ENCODE measurements at regions not wholly inside any gene's neighbourhood (a gene's known extent, or its start where the extent isn't known, plus 50 kb on each side); places are given as distances from the start of the nearest gene placed in this dataset.

DNA sequence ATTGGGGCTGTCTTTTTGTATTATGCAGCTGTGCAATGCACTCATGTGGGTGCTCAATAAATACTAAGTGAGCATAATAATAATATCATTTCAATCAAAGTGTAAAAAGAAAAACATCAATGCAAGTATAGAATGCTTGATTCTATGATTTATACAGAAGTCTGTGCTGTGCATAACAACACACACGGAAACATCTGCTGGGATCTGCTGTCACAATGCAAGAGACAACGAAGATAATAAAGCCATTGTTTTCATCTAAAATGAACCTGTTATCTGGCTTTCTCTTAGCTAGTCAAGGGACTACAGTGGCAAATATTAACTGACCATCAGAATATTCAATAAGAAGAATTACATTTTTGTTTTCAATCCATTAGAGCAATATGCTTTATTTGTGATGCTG lies 1156.9 kb upstream of the MAP3K7 start:
- Histone ChIP-seq H4K5ac (ENCODE audit: insufficient read length, low read depth, low read length) (no peak overlapping the region), H2BK12ac (ENCODE audit: low read depth, low read length) (no peak overlapping the region), H3K23ac (ENCODE audit: insufficient read length) (no peak overlapping the region), H3K4me2 (ENCODE audit: insufficient read depth in 1 of 2, low read depth in 2 of 2, low read length in 2 of 2) (no peak overlapping the region), H3K9me3 (ENCODE audit: insufficient read depth in 2 of 2, low read depth in 1 of 2, low read length in 1 of 2) (no peaks in the 10 kb centered on the region), H2BK120ac (replicated peaks; ENCODE audit: low read depth, low read length) (no peak overlapping the region), H2AFZ (ENCODE audit: low read length) (no peak overlapping the region), H2AK5ac (ENCODE audit: low read depth, low read length) (no peak overlapping the region), H3K23me2 (ENCODE audit: low read depth, low read length) (no peaks in the 10 kb centered on the region), H4K8ac (ENCODE audit: extremely low read depth, insufficient read depth, low read length) (no peak overlapping the region), H3K4me1 (replicated peaks in 1 of 4; ENCODE audit: control insufficient read depth in 3 of 4, insufficient read depth in 4 of 4, low read length in 3 of 4) (no peaks in the 10 kb centered on the region), H3K27ac (ENCODE audit: low read depth, low read length) (no peak overlapping the region), H3K9ac (replicated peaks in 1 of 4; ENCODE audit: extremely low read depth in 1 of 4, low read depth in 3 of 4, low read length in 3 of 4) (no peak overlapping the region), H2BK5ac (ENCODE audit: low read depth, low read length) (no peak overlapping the region), H3K79me1 (ENCODE audit: low read depth, low read length) (no peaks in the 10 kb centered on the region), H3K18ac (ENCODE audit: extremely low read depth, low read length) (no peak overlapping the region), H2BK20ac (ENCODE audit: low read length) (no peak overlapping the region), H3K4ac (replicated peaks; ENCODE audit: insufficient read length, low read depth, low read length) (no peak overlapping the region), H4K20me1 (replicated peaks in 1 of 2; ENCODE audit: control insufficient read depth in 1 of 2, insufficient read depth in 2 of 2, low read length in 2 of 2) (no peaks in the 10 kb centered on the region), H3K36me3 (ENCODE audit: control insufficient read depth in 2 of 4, insufficient read depth in 4 of 4, low read length in 3 of 4) (no peaks in the 10 kb centered on the region), H3K79me2 (ENCODE audit: control insufficient read depth in 1 of 2, insufficient read depth in 2 of 2, low read length in 2 of 2) (no peaks in the 10 kb centered on the region), H3K4me3 (ENCODE audit: extremely low read depth in 1 of 4, insufficient read depth in 2 of 4, low read depth in 3 of 4, low read length in 4 of 4) (no peak overlapping the region), H3K27me3 (replicated peaks in 1 of 4; ENCODE audit: control insufficient read depth in 3 of 4, extremely low read depth in 1 of 4, insufficient read depth in 3 of 4, low read length in 3 of 4) (no peaks in the 10 kb centered on the region), H4K91ac (replicated peaks; ENCODE audit: insufficient read length, low read length) (no peak overlapping the region), H3K56ac (replicated peaks; ENCODE audit: insufficient read length, low read depth, low read length) (no peak overlapping the region), H3K14ac (ENCODE audit: insufficient read length) (no peak overlapping the region), H2BK15ac (ENCODE audit: low read length) (no peak overlapping the region)
- FAIRE-seq (no peak), DNase-seq (ENCODE audit: low read depth in 1 of 2, low spot score in 2 of 2) (no peak)
- POLR2A ChIA-PET (ENCODE audit: partially characterized antibody), result no interaction called here
- WGBS, 2 experiments (ENCODE audit: extremely low coverage in 1 of 2, insufficient coverage in 1 of 2, insufficient read length in 1 of 2, insufficient replicate concordance in 2 of 2, low coverage in 1 of 2, low lambda C conversion rate in 2 of 2, missing lambda C conversion rate in 1 of 2), result 88% methylated on average over 2 of the region's 2 CpGs; no CpG with 5 or more reads in 1 of the 2 experiments
- no peak for TF ChIP-seq RNF2 (IDR thresholded peaks at IDR 0.05; ENCODE audit: borderline replicate concordance, low read depth, low read length, missing control alignments, poor library complexity, severe bottlenecking)
- no peak for TF ChIP-seq HDAC6 (IDR thresholded peaks at IDR 0.05; ENCODE audit: low read depth, low read length)
- no peak for TF ChIP-seq CBX5 (IDR thresholded peaks at IDR 0.05; ENCODE audit: low read depth, low read length)
- no peak for TF ChIP-seq BACH1 (IDR thresholded peaks at IDR 0.05; ENCODE audit: low read length)
- CTCF ChIA-PET (ENCODE audit: partially characterized antibody), result interaction anchor here (0.7 kb wide), 1 partner anchor 242 kb away, joined by 4 read pairs; no protein-coding TSS in a partner anchor

Measured in H1 (cell line).